ENCODE measurements at regions not wholly inside any gene's neighbourhood (a gene's known extent, or its start where the extent isn't known, plus 50 kb on each side); places are given as distances from the start of the nearest gene placed in this dataset.
"Not testable (repeated sequence)": the region's sequence is repeated elsewhere in the genome, so short reads cannot be mapped to it uniquely, and the experiment has no call there.

GRCh38 chr5:15002791-15003190 lies 131.2 kb upstream of the ANKH start:
- intact Hi-C loops (cut with DNase I), result loop anchor here (1.0 to 10.0 kb wide), 4 partner anchors 130 to 608 kb away; partner anchors contain the start of gene ANKH
- no peak for DNase-seq

- no peak for DNase-seq
- intact Hi-C loops (cut with DNase I), result loop anchor here (5.0 to 10.0 kb wide), 2 partner anchors 130 to 607 kb away; partner anchors contain the start of gene ANKH
Measured at GRCh38 chr5:15002173-15002572, 130.6 kb upstream of the ANKH start.

- intact Hi-C loops (cut with DNase I), result loop anchor here (5.0 to 10.0 kb wide), 2 partner anchors 129 to 607 kb away; partner anchors contain the start of gene ANKH
- no peak for DNase-seq
Measured at GRCh38 chr5:15001517-15001916, 129.9 kb upstream of the ANKH start.

- no peak for DNase-seq
- intact Hi-C loops (cut with DNase I), result no loop called here
Measured at GRCh38 chr5:14998491-14998890, 126.9 kb upstream of the ANKH start.

- intact Hi-C loops (cut with DNase I), result no loop called here
- DNase-seq, result no peak
Measured at GRCh38 chr5:14996997-14997396, 125.4 kb upstream of the ANKH start.

- intact Hi-C loops (cut with DNase I), result no loop called here
- no peak for DNase-seq
Measured at GRCh38 chr5:14995229-14995628, 123.7 kb upstream of the ANKH start.

GRCh38 chr5:14993459-14994133 lies 122.0 kb upstream of the ANKH start:
- DNase-seq, result peak in 1 of 10 donors; percentile 84
- intact Hi-C loops (cut with DNase I), result not testable (repeated sequence)

- DNase-seq; intact Hi-C loops (cut with DNase I): not testable (repeated sequence)
Measured at GRCh38 chr5:14992751-14993458, 121.3 kb upstream of the ANKH start.

- intact Hi-C loops (cut with DNase I), result no loop called here
- DNase-seq, result no peak
Measured at GRCh38 chr5:14988223-14988622, 116.6 kb upstream of the ANKH start.

- no peak for DNase-seq
- intact Hi-C loops (cut with DNase I), result no loop called here
Measured at GRCh38 chr5:14986413-14986812, 114.8 kb upstream of the ANKH start.

- intact Hi-C loops (cut with DNase I), result no loop called here
Measured at GRCh38 chr5:14983666-14984441, 112.3 kb upstream of the ANKH start.

GRCh38 chr5:14980698-14981097 lies 109.1 kb upstream of the ANKH start:
- no peak for DNase-seq
- intact Hi-C loops (cut with DNase I), result no loop called here

More at GRCh38 chr5:14983666-14984441, 112.3 kb upstream of the ANKH start:
- DNase-seq, result no peak

GRCh38 chr5:14977058-14977685 lies 105.6 kb upstream of the ANKH start:
- intact Hi-C loops (cut with DNase I), result no loop called here
- DNase-seq, result no peak

- intact Hi-C loops (cut with DNase I), result no loop called here
- no peak for DNase-seq
Measured at GRCh38 chr5:14976486-14976885, 104.9 kb upstream of the ANKH start.

GRCh38 chr5:14971873-14972272 lies 100.3 kb upstream of the ANKH start:
- DNase-seq, result no peak
- intact Hi-C loops (cut with DNase I), result no loop called here

GRCh38 chr5:14968796-14969195 lies 97.2 kb upstream of the ANKH start:
- intact Hi-C loops (cut with DNase I), result no loop called here
- no peak for DNase-seq

- intact Hi-C loops (cut with DNase I), result no loop called here
- DNase-seq, result no peak
Measured at GRCh38 chr5:14967166-14967565, 95.6 kb upstream of the ANKH start.

GRCh38 chr5:14965815-14966214 lies 94.2 kb upstream of the ANKH start:
- intact Hi-C loops (cut with DNase I), result no loop called here
- DNase-seq, result no peak

- intact Hi-C loops (cut with DNase I), result no loop called here
- DNase-seq, result no peak
Measured at GRCh38 chr5:14962604-14963003, 91.0 kb upstream of the ANKH start.

- no peak for DNase-seq
- intact Hi-C loops (cut with DNase I), result no loop called here
Measured at GRCh38 chr5:14960120-14960462, 88.5 kb upstream of the ANKH start.

Measured in posterior cingulate gyrus (tissue), 11 donors.